Left ventricle myocardium superior (tissue), 1 donor: ENCODE measurements at regions not wholly inside any gene's neighbourhood (a gene's known extent, or its start where the extent isn't known, plus 50 kb on each side); places are given as distances from the start of the nearest gene placed in this dataset.

Experiments
- ATAC-seq: fragments of 200-7000 bp; cut with Tn5 transposase; one replicate; pipeline ENCODE4 v1.9.1; 2020; ENCODE audit warnings: mild to moderate bottlenecking, moderate library complexity
- DNase-seq: peaks from one replicate; pipeline ENCODE4 v3.0.0-alpha.2; 2020
- intact Hi-C: fragments of 100-400 bp; cut with micrococcal nuclease; formaldehyde crosslinking; loops from one replicate; pipeline ENCODE4 v1.11.0; 2022
- donor health status: DM: no; HTN: yes; CAD: no; lungs with severe emphysema.

DNA sequence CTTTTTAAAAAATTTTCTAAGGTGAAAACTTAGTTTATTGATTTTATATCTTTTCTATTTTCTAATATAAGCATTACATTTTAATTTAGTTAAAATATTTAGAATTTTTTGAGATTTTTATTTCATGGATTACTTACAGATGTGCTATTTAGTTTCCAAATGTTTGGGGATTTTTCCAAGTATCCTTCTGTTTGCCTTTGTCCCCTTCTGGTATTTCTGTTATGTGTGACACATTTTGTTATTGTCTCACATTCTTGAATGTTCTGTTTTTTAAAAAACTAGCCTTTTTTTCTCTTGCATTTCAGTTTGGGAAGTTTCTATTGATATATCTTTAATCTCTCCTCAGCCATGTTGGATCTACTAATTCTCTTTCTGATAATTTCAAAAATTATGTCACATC lies 234.9 kb downstream of the FAM170A start:
- intact Hi-C loops = no loop called here
- ATAC-seq = no peak

GRCh38 chr5:119873611-119874010 lies 244.3 kb downstream of the FAM170A start:
- intact Hi-C loops = no loop called here
- ATAC-seq (no peak), DNase-seq (no peak)

More for the DNA sequence above, 234.9 kb downstream of the FAM170A start:
- DNase-seq = no peak

- intact Hi-C loops = no loop called here
- no peak for ATAC-seq
- no peak for DNase-seq
These were observed 247.2 kb downstream of the FAM170A start for GRCh38 chr5:119876522-119876921.

- DNase-seq = no peak
- ATAC-seq = no peak
- intact Hi-C loops = no loop called here
These were observed 249.4 kb downstream of the FAM170A start for GRCh38 chr5:119878712-119879111.

DNA sequence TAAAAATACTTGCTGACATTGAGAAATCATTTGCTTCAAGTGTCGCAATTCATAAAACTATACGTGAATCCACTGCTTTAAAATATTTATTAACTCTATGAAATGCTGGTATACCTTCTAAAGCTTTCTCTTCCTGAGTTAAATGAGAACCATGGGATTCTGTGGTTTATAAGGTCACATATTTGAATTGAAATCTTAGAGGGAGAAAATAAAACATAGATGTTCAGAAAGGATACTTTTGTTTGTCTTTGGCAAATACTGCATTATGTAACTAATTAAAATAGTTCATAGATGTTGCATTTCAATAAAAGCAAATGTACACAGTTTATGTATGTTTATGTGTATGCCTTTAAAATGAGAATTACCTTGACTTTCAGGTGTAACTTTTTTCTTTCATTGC lies 250.1 kb downstream of the FAM170A start:
- intact Hi-C loops = no loop called here
- no peak for ATAC-seq
- no peak for DNase-seq

DNA sequence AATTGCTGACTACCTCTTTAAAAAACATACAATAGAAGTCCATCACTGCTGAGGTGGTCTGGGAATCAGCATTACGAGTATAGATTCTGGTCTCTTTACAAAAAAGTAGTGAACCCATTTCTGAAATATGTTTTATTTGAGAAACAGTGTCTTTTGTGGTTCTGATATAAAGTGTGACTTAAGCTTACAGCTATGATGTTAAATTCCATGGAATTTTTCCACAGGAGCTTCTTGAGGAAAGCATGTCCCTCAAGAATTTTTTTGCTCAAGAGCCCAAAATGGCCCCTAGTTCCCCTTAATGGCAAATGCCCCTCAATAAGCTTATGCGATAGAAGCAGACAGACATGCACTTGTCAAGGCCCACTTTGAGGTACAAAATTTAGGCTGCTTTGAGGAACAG lies 265.7 kb downstream of the FAM170A start:
- DNase-seq = no peak
- intact Hi-C loops = no loop called here
- no peak for ATAC-seq

DNA sequence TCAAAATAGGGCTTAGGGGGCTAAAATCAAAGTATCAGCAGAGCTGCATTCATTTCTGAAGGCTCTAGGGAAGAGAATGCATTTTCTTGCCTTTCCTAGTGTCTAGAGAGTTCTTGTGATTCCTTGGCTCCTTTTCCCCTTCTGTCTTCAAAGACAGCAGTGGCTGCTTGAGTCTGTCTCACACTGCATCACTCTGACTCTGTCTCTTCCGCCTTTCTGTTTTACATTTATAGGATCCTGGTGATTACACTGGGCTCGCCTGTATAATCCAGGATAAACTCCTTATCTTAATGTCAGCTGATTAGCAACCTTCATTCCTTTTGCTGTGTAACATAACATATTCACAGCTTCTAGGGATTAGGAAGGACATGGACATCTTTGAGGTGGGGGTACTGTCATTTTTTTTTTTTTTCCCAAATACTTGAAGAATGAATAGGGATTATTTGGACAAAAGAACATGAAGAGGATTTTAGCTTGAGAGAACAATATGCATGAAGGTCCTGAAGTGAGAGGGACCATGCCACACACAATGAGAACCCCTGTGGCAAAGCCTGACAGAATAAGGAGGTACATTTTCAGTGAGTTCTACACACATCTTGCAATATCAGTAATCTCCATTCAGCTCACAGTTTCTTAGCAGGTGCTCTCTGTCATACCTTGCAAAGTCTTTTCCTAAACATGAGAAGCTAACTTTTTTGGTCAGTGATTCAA lies 267.6 kb downstream of the FAM170A start:
- no peak for DNase-seq
- ATAC-seq = no peak
- intact Hi-C loops = no loop called here

GRCh38 chr5:119897537-119898370 lies 268.4 kb downstream of the FAM170A start:
- intact Hi-C loops = no loop called here
- ATAC-seq (no peak), DNase-seq (no peak)

GRCh38 chr5:119899981-119900380 lies 270.6 kb downstream of the FAM170A start:
- ATAC-seq (no peak), DNase-seq (no peak)
- intact Hi-C loops = no loop called here

DNA sequence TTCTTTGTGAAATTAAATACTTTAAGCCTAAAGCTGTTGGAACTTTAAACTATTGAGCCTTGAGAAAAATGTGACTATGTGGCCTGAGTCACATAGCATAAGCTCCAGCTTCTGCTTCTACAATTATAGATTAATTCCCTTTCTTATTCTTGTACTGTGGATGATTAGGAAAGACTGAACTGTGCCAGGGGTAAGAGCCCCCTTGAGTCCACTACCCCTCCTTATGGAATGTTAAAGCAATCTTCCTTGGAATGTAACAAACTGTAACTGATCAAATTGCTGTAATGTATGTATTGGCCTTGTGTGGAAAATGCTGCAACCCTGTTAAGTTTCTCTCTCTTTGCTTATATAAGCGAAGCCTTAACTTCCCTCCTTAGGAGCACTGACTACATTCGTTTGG lies 273.2 kb downstream of the FAM170A start:
- DNase-seq (no peak), ATAC-seq (no peak)
- intact Hi-C loops = no loop called here

GRCh38 chr5:119913425-119913824 lies 284.1 kb downstream of the FAM170A start:
- no peak for ATAC-seq
- intact Hi-C loops = no loop called here
- no peak for DNase-seq

- intact Hi-C loops = no loop called here
These were observed 289.9 kb downstream of the FAM170A start for GRCh38 chr5:119919279-119919678.

DNA sequence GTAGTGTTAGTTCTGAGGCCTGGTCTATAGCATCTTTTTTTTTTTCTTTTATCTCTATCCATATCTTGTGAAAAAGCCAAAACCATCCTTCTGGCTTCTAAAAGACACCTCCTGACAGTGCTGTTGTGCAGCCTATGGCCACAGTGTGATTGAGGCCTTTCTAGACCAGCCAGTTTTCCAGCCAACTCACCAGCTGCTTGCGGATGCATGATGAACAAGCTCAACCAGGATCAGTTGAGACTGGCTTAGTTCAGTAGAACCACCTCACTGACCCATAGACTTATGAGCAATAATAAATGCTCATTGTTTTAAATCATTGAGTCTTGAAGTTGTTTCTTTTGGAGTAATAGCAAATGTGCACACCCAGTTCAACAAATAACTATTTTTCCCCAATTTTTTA lies 296.9 kb downstream of the FAM170A start:
- intact Hi-C loops = no loop called here
- DNase-seq (no peak), ATAC-seq (no peak)

More at GRCh38 chr5:119919279-119919678, 289.9 kb downstream of the FAM170A start:
- DNase-seq (no peak), ATAC-seq (no peak)

- no peak for ATAC-seq
- DNase-seq = no peak
- intact Hi-C loops = no loop called here
These were observed 299.6 kb downstream of the FAM170A start for GRCh38 chr5:119928974-119929373.

- no peak for ATAC-seq
These were observed 301.1 kb downstream of the FAM170A start for GRCh38 chr5:119930490-119930889.

DNA sequence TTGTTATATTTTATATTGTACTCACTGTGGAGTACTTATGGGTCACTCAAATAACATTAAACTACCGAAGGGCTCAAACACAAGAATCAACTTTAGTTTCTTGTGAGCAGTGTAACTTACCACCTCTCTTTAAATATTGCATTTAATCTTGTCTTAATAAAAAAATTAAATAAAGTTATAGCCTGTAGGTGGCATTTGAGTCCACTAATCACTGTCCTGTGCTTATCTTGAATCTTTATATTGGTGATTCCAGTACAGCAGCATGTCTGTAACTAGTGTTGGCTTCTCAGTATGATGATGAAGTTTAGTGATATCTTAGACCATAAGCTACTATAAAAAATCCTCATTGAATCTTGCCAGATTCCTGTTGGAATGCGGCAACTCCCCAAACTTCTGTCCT lies 313.8 kb downstream of the FAM170A start:
- peak; percentile 51 for ATAC-seq

More at GRCh38 chr5:119930490-119930889, 301.1 kb downstream of the FAM170A start:
- intact Hi-C loops = no loop called here
- DNase-seq = no peak

GRCh38 chr5:119945691-119946090 lies 316.3 kb downstream of the FAM170A start:
- intact Hi-C loops = loop anchor here (10.0 kb wide), 1 partner anchor 109 kb away; no protein-coding TSS in a partner anchor
- DNase-seq = no peak
- no peak for ATAC-seq

More for the DNA sequence above, 313.8 kb downstream of the FAM170A start:
- intact Hi-C loops = loop anchor here (2.0 to 10.0 kb wide), 2 partner anchors 112 to 862 kb away; no protein-coding TSS in a partner anchor
- no peak for DNase-seq

GRCh38 chr5:119948162-119948561 lies 318.8 kb downstream of the FAM170A start:
- DNase-seq (no peak), ATAC-seq (no peak)
- intact Hi-C loops = loop anchor here (10.0 kb wide), 1 partner anchor 107 kb away; no protein-coding TSS in a partner anchor

DNA sequence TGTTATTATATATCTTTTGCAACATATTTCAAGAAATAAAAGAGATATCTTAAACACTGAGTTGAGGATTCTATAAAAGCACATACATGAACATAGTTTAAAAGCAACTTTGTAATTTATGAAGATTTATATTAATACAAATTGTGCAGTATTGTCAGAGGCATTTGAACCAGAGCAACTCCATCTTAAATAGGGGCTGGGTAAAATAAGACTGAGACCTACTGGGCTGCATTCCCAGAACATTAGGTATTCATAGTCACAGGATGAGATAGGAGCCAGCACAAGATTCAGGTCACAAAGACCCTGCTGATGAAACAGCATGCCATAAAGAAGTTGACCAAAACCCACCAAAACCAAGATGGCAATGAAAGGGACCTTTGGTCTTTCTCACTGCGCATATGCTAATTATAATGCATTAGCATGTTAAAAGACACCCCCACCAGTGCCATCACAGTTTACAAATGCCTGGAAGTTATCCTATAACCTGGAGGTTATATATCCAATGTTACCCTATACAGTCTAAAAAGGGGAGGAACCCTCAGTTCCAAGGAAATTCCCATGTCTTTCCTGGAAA lies 320.2 kb downstream of the FAM170A start:
- intact Hi-C loops = loop anchor here (10.0 kb wide), 1 partner anchor 105 kb away; no protein-coding TSS in a partner anchor
- no peak for ATAC-seq
- DNase-seq = no peak
